GM12872 (cell line): ENCODE measurements at regions not wholly inside any gene's neighbourhood (a gene's known extent, or its start where the extent isn't known, plus 50 kb on each side); places are given as distances from the start of the nearest gene placed in this dataset.

ENCODE experiments used
- TF ChIP-seq, protein P1 (sequence below): IDR thresholded peaks from 3 replicates; pipeline ENCODE4 v1.5.1; 2011; ENCODE audit warnings: low read depth, mild to moderate bottlenecking, low read length, moderate library complexity; ENCODE audit not compliant: insufficient read depth

DNA sequence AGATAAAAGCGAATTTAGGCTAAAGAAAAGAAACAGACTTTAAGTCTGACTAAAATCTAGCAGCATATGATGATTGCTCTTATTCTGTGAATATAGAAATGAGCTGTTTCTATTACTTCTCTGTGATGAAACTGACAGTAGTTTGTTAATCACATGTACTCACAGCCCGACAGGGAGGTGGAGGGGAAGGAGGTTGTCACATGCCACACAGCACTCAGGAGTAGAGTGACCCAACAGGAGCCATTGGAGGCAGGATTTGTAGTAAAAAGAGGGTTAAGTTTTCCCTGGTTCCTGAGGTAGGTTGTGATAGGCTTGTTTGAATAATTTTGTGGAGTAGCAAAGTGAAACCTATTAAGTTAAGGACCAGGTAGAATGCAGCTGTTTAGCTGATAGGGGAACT, 495.9 kb downstream of the CENPC start:
- TF ChIP-seq, protein P1, sequence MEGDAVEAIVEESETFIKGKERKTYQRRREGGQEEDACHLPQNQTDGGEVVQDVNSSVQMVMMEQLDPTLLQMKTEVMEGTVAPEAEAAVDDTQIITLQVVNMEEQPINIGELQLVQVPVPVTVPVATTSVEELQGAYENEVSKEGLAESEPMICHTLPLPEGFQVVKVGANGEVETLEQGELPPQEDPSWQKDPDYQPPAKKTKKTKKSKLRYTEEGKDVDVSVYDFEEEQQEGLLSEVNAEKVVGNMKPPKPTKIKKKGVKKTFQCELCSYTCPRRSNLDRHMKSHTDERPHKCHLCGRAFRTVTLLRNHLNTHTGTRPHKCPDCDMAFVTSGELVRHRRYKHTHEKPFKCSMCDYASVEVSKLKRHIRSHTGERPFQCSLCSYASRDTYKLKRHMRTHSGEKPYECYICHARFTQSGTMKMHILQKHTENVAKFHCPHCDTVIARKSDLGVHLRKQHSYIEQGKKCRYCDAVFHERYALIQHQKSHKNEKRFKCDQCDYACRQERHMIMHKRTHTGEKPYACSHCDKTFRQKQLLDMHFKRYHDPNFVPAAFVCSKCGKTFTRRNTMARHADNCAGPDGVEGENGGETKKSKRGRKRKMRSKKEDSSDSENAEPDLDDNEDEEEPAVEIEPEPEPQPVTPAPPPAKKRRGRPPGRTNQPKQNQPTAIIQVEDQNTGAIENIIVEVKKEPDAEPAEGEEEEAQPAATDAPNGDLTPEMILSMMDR: no peak

DNA sequence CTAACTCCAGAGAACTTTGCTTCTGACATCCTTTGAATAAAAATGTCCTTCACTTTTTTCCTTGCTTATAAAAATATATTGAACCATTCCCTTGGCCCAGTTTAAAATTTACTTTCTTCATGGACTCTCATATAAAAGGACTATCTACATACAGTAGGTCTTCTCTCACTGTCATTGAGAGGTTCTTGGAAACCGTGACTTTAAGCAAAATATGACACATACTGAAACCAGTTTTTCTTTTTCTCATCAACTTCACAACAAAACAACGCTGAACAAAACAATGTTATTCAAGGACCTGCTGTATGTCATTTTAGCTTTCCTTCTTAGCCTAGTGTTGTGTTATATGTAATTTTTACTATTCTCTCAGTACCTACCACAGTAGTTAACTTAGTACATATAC, 496.8 kb downstream of the CENPC start:
- TF ChIP-seq, protein P1: no peak

DNA sequence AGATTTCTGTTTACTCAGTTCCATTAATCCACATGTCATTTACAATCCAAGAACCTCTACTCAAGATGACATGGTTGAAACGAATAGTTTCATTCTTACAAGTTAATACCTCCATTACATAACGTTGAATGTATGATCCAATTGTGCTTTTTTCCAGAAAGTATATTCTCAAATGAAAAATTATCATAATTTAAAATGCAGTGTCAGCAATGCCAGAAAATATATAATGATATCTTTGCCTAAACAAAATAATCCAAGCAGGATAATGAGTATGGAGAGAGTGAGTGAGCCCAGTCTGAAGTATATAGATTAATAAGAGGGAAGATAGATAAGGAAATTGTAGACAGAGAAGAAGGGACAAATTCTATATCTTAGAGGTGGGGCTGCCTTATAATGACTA, 505.0 kb downstream of the CENPC start:
- TF ChIP-seq, protein P1: no peak

DNA sequence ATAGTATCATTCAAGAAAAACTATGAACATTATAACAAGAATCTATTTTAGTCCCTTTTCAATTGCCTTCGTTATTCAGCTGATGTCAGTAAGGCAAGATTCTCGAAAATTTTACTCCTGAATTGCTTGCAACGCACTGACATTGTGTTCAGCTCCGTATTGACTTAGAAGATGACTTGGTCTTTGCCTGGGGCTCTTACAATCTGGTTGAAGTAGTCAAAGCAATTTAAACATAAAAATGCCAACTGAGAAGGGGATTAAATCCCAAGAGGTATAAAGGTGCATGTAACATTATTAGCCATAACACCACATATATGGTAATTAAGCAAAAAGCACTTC, 507.1 kb downstream of the CENPC start:
- TF ChIP-seq, protein P1: no peak

- TF ChIP-seq, protein P1: no peak
Observed at GRCh38 chr4:67037504-67038227, 507.6 kb downstream of the CENPC start.

DNA sequence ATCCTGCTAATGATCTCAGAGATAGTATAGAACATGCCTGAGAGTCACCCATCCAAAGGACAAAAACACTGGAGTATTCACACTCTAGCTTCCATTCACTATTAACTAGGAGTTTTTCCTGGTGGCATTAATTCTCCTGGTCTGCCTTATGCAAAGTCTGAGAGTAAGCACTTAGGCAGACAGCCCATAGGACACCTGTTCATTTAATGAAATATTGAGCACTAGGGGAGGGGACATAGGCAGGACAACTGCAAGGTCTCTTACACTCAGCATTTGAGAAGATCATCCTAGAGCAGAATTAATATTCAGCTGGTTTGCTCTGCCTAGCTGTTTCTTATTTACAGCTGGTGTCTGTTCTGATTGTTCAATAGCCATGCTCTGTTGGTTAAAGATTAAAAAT, 508.5 kb downstream of the CENPC start:
- TF ChIP-seq, protein P1: no peak

GRCh38 chr4:67035986-67036385, 509.3 kb downstream of the CENPC start:
- TF ChIP-seq, protein P1: no peak
